Gastroesophageal sphincter (tissue), 4 donors: ENCODE measurements at regions not wholly inside any gene's neighbourhood (a gene's known extent, or its start where the extent isn't known, plus 50 kb on each side); places are given as distances from the start of the nearest gene placed in this dataset.

Experiments used
- ATAC-seq: fragments of 150-250 bp; one replicate; pipeline ENCODE4 v1.9.1; 2016; ENCODE audit warnings: mild to moderate bottlenecking, moderate library complexity
- H3K27ac ChIP-seq, 4 donors: fragments of 200-600 bp; sonication (generic) in 3 of 4; 1 replicate in 3 of 4; 2 replicates in 1 of 4; pipeline ENCODE4 v1.5.1; 2016 to 2019
- H3K27me3 ChIP-seq: fragments of 200-600 bp; sonication (generic); one replicate; pipeline ENCODE4 v1.5.1; 2019
- H3K36me3 ChIP-seq, 2 donors: fragments of 200-600 bp; sonication (generic); one replicate each; pipeline ENCODE4 v1.5.1; 2019; ENCODE audit warnings: control low read depth in 1 of 2
- H3K4me1 ChIP-seq, 3 donors: fragments of 200-600 bp; sonication (generic); 1 replicate in 2 of 3; 2 replicates in 1 of 3; pipeline ENCODE4 v1.5.1; 2016 to 2019; ENCODE audit warnings: control low read depth in 2 of 3
- H3K4me3 ChIP-seq, 2 donors: fragments of 200-600 bp; sonication (generic); one replicate each; pipeline ENCODE4 v1.5.1; 2019; ENCODE audit warnings: mild to moderate bottlenecking in 1 of 2, moderate library complexity in 1 of 2
- H3K9me3 ChIP-seq, 3 donors: fragments of 200-600 bp; sonication (generic); one replicate each; pipeline ENCODE4 v1.5.1; 2017 to 2019; ENCODE audit warnings: control low read depth in 2 of 3
- EP300 ChIP-seq: sonication (generic); formaldehyde crosslinking; IDR thresholded peaks from one replicate; pipeline ENCODE4 v1.6.1; 2017; ENCODE audit warnings: antibody characterized with exemption, mild to moderate bottlenecking
- POLR2A ChIP-seq, 2 donors: fragments of 450-650 bp; IDR thresholded peaks; one replicate each; pipeline ENCODE4 v1.6.1; 2017; ENCODE audit warnings: antibody characterized with exemption in 2 of 2, mild to moderate bottlenecking in 2 of 2, moderate library complexity in 1 of 2
- POLR2AphosphoS5 ChIP-seq: sonication (generic); formaldehyde crosslinking; IDR thresholded peaks from one replicate; pipeline ENCODE4 v1.6.1; 2017; ENCODE audit warnings: antibody characterized with exemption
- WGBS, 2 donors: methylation state at CpG; one replicate each; pipeline ENCODE4 v1.1.5; 2018; ENCODE audit warnings: low coverage in 1 of 2; 5-methylcytosine and 5-hydroxymethylcytosine counted together
- TF ChIP-seq, protein P1 (sequence below), 4 experiments: fragments of 200-600 bp in 2 of 4; fragments of 450-650 bp in 2 of 4; sonication (generic) in 1 of 4; IDR thresholded peaks; one replicate each; pipeline ENCODE4 v1.5.1; 2017 to 2019; ENCODE audit warnings: antibody characterized with exemption in 4 of 4, mild to moderate bottlenecking in 2 of 4, moderate library complexity in 2 of 4

GRCh38 chr7:117962366-117962994 lies 89.2 kb upstream of the CTTNBP2 start:
- Histone ChIP-seq H3K9me3 (no peaks in the 10 kb centered on the region), H3K36me3 (no peaks in the 10 kb centered on the region), H3K27ac (no peak overlapping the region), H3K4me1 (peaks cover 0 to 17% (median 7%) of the 10 kb centered on the region in 3 donors), H3K27me3 (no peaks in the 10 kb centered on the region), H3K4me3 (no peak overlapping the region)
- 68 to 70% methylated on average over 5 of the region's 5 CpGs for WGBS, 2 donors
- TF ChIP-seq, protein P1, sequence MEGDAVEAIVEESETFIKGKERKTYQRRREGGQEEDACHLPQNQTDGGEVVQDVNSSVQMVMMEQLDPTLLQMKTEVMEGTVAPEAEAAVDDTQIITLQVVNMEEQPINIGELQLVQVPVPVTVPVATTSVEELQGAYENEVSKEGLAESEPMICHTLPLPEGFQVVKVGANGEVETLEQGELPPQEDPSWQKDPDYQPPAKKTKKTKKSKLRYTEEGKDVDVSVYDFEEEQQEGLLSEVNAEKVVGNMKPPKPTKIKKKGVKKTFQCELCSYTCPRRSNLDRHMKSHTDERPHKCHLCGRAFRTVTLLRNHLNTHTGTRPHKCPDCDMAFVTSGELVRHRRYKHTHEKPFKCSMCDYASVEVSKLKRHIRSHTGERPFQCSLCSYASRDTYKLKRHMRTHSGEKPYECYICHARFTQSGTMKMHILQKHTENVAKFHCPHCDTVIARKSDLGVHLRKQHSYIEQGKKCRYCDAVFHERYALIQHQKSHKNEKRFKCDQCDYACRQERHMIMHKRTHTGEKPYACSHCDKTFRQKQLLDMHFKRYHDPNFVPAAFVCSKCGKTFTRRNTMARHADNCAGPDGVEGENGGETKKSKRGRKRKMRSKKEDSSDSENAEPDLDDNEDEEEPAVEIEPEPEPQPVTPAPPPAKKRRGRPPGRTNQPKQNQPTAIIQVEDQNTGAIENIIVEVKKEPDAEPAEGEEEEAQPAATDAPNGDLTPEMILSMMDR (IDR thresholded peaks at IDR 0.05) = no peak
- no peak for TF ChIP-seq POLR2A (IDR thresholded peaks at IDR 0.05)
- no peak for TF ChIP-seq POLR2AphosphoS5
- no peak for ATAC-seq

- Histone ChIP-seq H3K4me3 (no peak overlapping the region), H3K9me3 (no peaks in the 10 kb centered on the region), H3K27ac (peak overlapping the region in 1 of 4 donors; percentile 20), H3K36me3 (no peaks in the 10 kb centered on the region), H3K27me3 (no peaks in the 10 kb centered on the region), H3K4me1 (peaks cover 0 to 17% (median 7%) of the 10 kb centered on the region in 3 donors)
- TF ChIP-seq EP300 (no peak), POLR2AphosphoS5 (no peak), POLR2A (IDR thresholded peaks at IDR 0.05) (no peak)
- TF ChIP-seq, protein P1 (IDR thresholded peaks at IDR 0.05) = no peak
- ATAC-seq = peak; percentile 50
- WGBS, 2 donors = 32 to 42% methylated on average over 2 of the region's 2 CpGs
These were observed 90.3 kb upstream of the CTTNBP2 start for GRCh38 chr7:117963264-117964197.

- Histone ChIP-seq H3K9me3 (no peaks in the 10 kb centered on the region), H3K27ac (no peak overlapping the region), H3K4me3 (no peak overlapping the region), H3K27me3 (no peaks in the 10 kb centered on the region), H3K36me3 (no peaks in the 10 kb centered on the region), H3K4me1 (no peaks in the 10 kb centered on the region)
- TF ChIP-seq, protein P1 (IDR thresholded peaks at IDR 0.05) = no peak
- 89 to 100% methylated on average over 1 to 2 of the region's 2 CpGs for WGBS, 2 donors
- no peak for ATAC-seq
These were observed 97.6 kb upstream of the CTTNBP2 start for GRCh38 chr7:117970801-117971200.

- no peak overlapping the region for H3K27ac ChIP-seq
- H3K36me3 ChIP-seq = no peaks in the 10 kb centered on the region
- no peak for ATAC-seq
- no peaks in the 10 kb centered on the region for H3K4me1 ChIP-seq
- H3K4me3 ChIP-seq = no peak overlapping the region
- H3K9me3 ChIP-seq = no peaks in the 10 kb centered on the region
- WGBS, 2 donors = 46 to 79% methylated on average over 4 to 10 of the region's 11 CpGs
- no peaks in the 10 kb centered on the region for H3K27me3 ChIP-seq
- TF ChIP-seq POLR2A (IDR thresholded peaks at IDR 0.05) (no peak), POLR2AphosphoS5 (no peak), EP300 (no peak)
- TF ChIP-seq, protein P1 (IDR thresholded peaks at IDR 0.05) = no peak
These were observed 98.5 kb upstream of the CTTNBP2 start for GRCh38 chr7:117971556-117972244.
